GM12878 (cell line): ENCODE measurements at regions not wholly inside any gene's neighbourhood (a gene's known extent, or its start where the extent isn't known, plus 50 kb on each side); places are given as distances from the start of the nearest gene placed in this dataset.

Experiments
- ATAC-seq: fragments of 200-7000 bp; cut with Tn5 transposase; 3 replicates; pipeline ENCODE4 v1.9.1; 2020; ENCODE audit warnings: mild to moderate bottlenecking, moderate library complexity
- BruUV-seq: library from RNA; stranded (reverse); fragments of 400-500 nt; replicated peaks from 2 replicates; lab custom pipeline; 2021; lab: Mats Ljungman, UMichigan
- CTCF ChIA-PET: fragments of 300-600 bp; sonication (Branson Sonifier 250); formaldehyde crosslinking; extraction: SDS; loops from one replicate; lab custom pipeline; 2021; ENCODE audit warnings: inconsistent platforms; lab: Yijun Ruan, JAX
- POLR2A ChIA-PET: fragments of 350-600 bp; formaldehyde crosslinking; extraction: SDS; loops from one replicate; lab custom pipeline; 2021; ENCODE audit warnings: inconsistent platforms; lab: Charles Lee
- RAD21 ChIA-PET: fragments of 300-600 bp; sonication (Branson Sonifier 250); formaldehyde crosslinking; loops from one replicate; lab custom pipeline; 2023; ENCODE audit warnings: antibody characterized with exemption; ENCODE audit not compliant: unreplicated experiment; lab: Charles Lee
- SMC1A ChIA-PET: fragments of 300-600 bp; sonication (Branson Sonifier 250); formaldehyde crosslinking; loops from one replicate; lab custom pipeline; 2023; ENCODE audit not compliant: unreplicated experiment, uncharacterized antibody; lab: Charles Lee
- DNase-seq: peaks from one replicate; pipeline ENCODE4 v3.0.0-alpha.2; 2011; ENCODE audit warnings: low read depth, low spot score
- FAIRE-seq: peaks from 3 replicates; lab custom pipeline; 2011; peaks lifted over from hg19 to GRCh38; lab: Jason Lieb, UNC
- H2AFZ ChIP-seq: 2 replicates; pipeline ENCODE4 v1.6.0; 2011; ENCODE audit warnings: low read depth, low read length, control low read depth; ENCODE audit not compliant: control insufficient read depth
- H3K27ac ChIP-seq: 2 replicates; pipeline ENCODE4 v1.5.1; 2011; ENCODE audit warnings: control low read depth; ENCODE audit not compliant: control insufficient read depth, insufficient read depth
- H3K27me3 ChIP-seq, 2 experiments: replicated peaks in 1 of 2; 2 replicates each; pipeline versions ENCODE4 v1.6.0 to v1.6.1; 2011; ENCODE audit warnings: low read length in 1 of 2; ENCODE audit not compliant: control insufficient read depth in 2 of 2, insufficient read depth in 2 of 2
- H3K36me3 ChIP-seq, 2 experiments: 2 replicates each; pipeline ENCODE4 v1.5.1; 2011; ENCODE audit warnings: low read length in 1 of 2; ENCODE audit not compliant: control insufficient read depth in 2 of 2, insufficient read depth in 2 of 2
- H3K4me1 ChIP-seq: 2 replicates; pipeline ENCODE4 v1.6.1; 2011; ENCODE audit warnings: mild to moderate bottlenecking, low read length, moderate library complexity, mixed read lengths; ENCODE audit not compliant: control insufficient read depth, insufficient read depth
- H3K4me2 ChIP-seq: 2 replicates; pipeline ENCODE4 v1.6.0; 2011; ENCODE audit warnings: control low read depth; ENCODE audit not compliant: control insufficient read depth, insufficient read depth
- H3K4me3 ChIP-seq: fragments of 200-600 bp; sonication (generic); 2 replicates; pipeline ENCODE4 v1.5.1; 2016
- H3K79me2 ChIP-seq: 2 replicates; pipeline ENCODE4 v1.6.0; 2011; ENCODE audit warnings: low read length; ENCODE audit not compliant: control insufficient read depth, insufficient read depth
- H3K9ac ChIP-seq: 2 replicates; pipeline ENCODE4 v1.8.0; 2011; ENCODE audit warnings: low read length, control low read depth, mixed read lengths; ENCODE audit not compliant: control insufficient read depth, insufficient read depth
- H3K9me3 ChIP-seq: replicated peaks from 3 replicates; pipeline ENCODE4 v1.5.1; 2011; ENCODE audit warnings: mild to moderate bottlenecking, low read length; ENCODE audit not compliant: control insufficient read depth, insufficient read depth
- H4K20me1 ChIP-seq: 2 replicates; pipeline ENCODE4 v1.6.0; 2011; ENCODE audit not compliant: control insufficient read depth, insufficient read depth
- CHD4 ChIP-seq: fragments of 200-600 bp; sonication (generic); IDR thresholded peaks from 2 replicates; pipeline ENCODE4 v1.6.1; 2016; ENCODE audit warnings: mild to moderate bottlenecking
- HDAC2 ChIP-seq: fragments of 200-600 bp; sonication (generic); IDR thresholded peaks from 2 replicates; pipeline ENCODE4 v1.6.1; 2017
- SREBF2 ChIP-seq: IDR thresholded peaks from 2 replicates; pipeline ENCODE4 v1.6.1; 2012; ENCODE audit warnings: mild to moderate bottlenecking, low read length
- ZNF687 ChIP-seq: fragments of 450-650 bp; IDR thresholded peaks from 2 replicates; pipeline ENCODE4 v1.6.1; 2017; ENCODE audit warnings: mild to moderate bottlenecking, moderate library complexity
- WGBS: methylation state at CpG from one replicate; pipeline ENCODE4 v1.1.6; 2016; ENCODE audit warnings: low lambda C conversion rate; ENCODE audit not compliant: insufficient replicate concordance, insufficient coverage; ENCODE audit errors: missing lambda C conversion rate; 5-methylcytosine and 5-hydroxymethylcytosine counted together
- in situ Hi-C: fragments of 300-500 bp; cut with MboI; formaldehyde crosslinking; loops from 9 replicates; pipeline ENCODE4 v1.14.3; 2018; ENCODE audit warnings: mixed read lengths
- intact Hi-C: fragments of 100-400 bp; cut with micrococcal nuclease; formaldehyde crosslinking; loops from one replicate; pipeline ENCODE4 v1.14.2; 2022; ENCODE audit not compliant: unreplicated experiment
- TF ChIP-seq, protein P1 (sequence below), 3 experiments: IDR thresholded peaks in 2 of 3; conservative IDR thresholded peaks in 1 of 3; 2 replicates each; pipeline ENCODE4 v1.5.1; 2011; ENCODE audit warnings: low read depth in 3 of 3, low read length in 3 of 3, mild to moderate bottlenecking in 3 of 3, control low read depth in 2 of 3, moderate library complexity in 2 of 3, inconsistent platforms in 1 of 3, mixed read lengths in 1 of 3; ENCODE audit not compliant: control insufficient read depth in 2 of 3, insufficient read depth in 1 of 3; ENCODE audit errors: extremely low read depth in 1 of 3
- TF ChIP-seq, protein P2 (sequence below): fragments of 450-650 bp; IDR thresholded peaks from 2 replicates; pipeline ENCODE4 v1.6.1; 2017; ENCODE audit warnings: mild to moderate bottlenecking

GRCh38 chr14:101489092-101489760 is 72.1 kb upstream of the DIO3 start (continued):
- TF ChIP-seq ZNF687 = no peak

GRCh38 chr14:101490771-101491170 is 70.5 kb upstream of the DIO3 start:
- DNase-seq = no peak
- no peak overlapping the region for H3K27ac ChIP-seq
- H4K20me1 ChIP-seq = no peaks in the 10 kb centered on the region
- H3K4me2 ChIP-seq = no peak overlapping the region
- H3K27me3 ChIP-seq = no peaks in the 10 kb centered on the region
- no peak overlapping the region for H3K9ac ChIP-seq
- H2AFZ ChIP-seq = no peak overlapping the region
- RAD21 ChIA-PET = no interaction called here
- no peaks in the 10 kb centered on the region for H3K4me1 ChIP-seq
- TF ChIP-seq CHD4 = no peak
- TF ChIP-seq, protein P1, sequence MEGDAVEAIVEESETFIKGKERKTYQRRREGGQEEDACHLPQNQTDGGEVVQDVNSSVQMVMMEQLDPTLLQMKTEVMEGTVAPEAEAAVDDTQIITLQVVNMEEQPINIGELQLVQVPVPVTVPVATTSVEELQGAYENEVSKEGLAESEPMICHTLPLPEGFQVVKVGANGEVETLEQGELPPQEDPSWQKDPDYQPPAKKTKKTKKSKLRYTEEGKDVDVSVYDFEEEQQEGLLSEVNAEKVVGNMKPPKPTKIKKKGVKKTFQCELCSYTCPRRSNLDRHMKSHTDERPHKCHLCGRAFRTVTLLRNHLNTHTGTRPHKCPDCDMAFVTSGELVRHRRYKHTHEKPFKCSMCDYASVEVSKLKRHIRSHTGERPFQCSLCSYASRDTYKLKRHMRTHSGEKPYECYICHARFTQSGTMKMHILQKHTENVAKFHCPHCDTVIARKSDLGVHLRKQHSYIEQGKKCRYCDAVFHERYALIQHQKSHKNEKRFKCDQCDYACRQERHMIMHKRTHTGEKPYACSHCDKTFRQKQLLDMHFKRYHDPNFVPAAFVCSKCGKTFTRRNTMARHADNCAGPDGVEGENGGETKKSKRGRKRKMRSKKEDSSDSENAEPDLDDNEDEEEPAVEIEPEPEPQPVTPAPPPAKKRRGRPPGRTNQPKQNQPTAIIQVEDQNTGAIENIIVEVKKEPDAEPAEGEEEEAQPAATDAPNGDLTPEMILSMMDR (IDR thresholded peaks at IDR 0.05 in 2 of 3, conservative IDR thresholded peaks at IDR 0.05 in 1 of 3; ENCODE audit: control insufficient read depth in 2 of 3, extremely low read depth in 1 of 3, insufficient read depth in 1 of 3, low read depth in 3 of 3, low read length in 3 of 3) = no peak
- no peak for TF ChIP-seq HDAC2
- no peak for TF ChIP-seq SREBF2
- TF ChIP-seq, protein P2, sequence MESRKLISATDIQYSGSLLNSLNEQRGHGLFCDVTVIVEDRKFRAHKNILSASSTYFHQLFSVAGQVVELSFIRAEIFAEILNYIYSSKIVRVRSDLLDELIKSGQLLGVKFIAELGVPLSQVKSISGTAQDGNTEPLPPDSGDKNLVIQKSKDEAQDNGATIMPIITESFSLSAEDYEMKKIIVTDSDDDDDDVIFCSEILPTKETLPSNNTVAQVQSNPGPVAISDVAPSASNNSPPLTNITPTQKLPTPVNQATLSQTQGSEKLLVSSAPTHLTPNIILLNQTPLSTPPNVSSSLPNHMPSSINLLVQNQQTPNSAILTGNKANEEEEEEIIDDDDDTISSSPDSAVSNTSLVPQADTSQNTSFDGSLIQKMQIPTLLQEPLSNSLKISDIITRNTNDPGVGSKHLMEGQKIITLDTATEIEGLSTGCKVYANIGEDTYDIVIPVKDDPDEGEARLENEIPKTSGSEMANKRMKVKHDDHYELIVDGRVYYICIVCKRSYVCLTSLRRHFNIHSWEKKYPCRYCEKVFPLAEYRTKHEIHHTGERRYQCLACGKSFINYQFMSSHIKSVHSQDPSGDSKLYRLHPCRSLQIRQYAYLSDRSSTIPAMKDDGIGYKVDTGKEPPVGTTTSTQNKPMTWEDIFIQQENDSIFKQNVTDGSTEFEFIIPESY = no peak
- TF ChIP-seq, all 136 proteins: peak for 0
- CTCF ChIA-PET = no interaction called here
- ATAC-seq = no peak
- intact Hi-C loops (no loop called here), in situ Hi-C loops (no loop called here)
- SMC1A ChIA-PET = no interaction called here
- Histone ChIP-seq H3K4me3 (no peak overlapping the region), H3K36me3 (no peaks in the 10 kb centered on the region), H3K79me2 (no peaks in the 10 kb centered on the region), H3K9me3 (no peaks in the 10 kb centered on the region)
- WGBS = 19% methylated on average over 9 of the region's 9 CpGs
- BruUV-seq = no TSS peak
- POLR2A ChIA-PET = no interaction called here
- no peak for FAIRE-seq
